ENCODE measurements at regions not wholly inside any gene's neighbourhood (a gene's known extent, or its start where the extent isn't known, plus 50 kb on each side); places are given as distances from the start of the nearest gene placed in this dataset.

DNA sequence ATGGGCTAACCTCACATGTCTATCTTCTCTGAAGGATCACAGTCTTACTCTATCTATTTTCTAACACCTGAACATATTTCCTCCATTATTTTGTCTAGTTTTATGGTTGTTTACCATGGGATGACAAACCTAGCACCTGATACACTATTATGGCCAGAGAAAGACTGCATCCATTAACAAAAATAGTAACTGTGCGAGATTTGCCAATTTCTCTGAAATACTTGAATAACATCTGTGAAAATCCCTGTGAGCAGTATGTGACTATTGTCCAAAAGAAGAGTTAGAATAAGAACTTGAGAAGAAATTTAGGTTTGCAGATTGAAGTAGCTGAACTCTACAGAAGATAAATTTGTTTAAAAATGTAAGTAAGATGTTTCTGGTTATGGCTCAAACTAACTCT, 142.0 kb upstream of the CDH11 start:
- no peak for TF ChIP-seq EZH2 (IDR thresholded peaks at IDR 0.05; ENCODE audit: low read length, unreplicated experiment)
- TF ChIP-seq CTCF (conservative IDR thresholded peaks at IDR 0.05; ENCODE audit: low read depth, low read length): no peak
- TF ChIP-seq EZH2phosphoT487 (IDR thresholded peaks at IDR 0.05; ENCODE audit: borderline replicate concordance, low read length): no peak
